B cell (primary cell): ENCODE measurements at regions not wholly inside any gene's neighbourhood (a gene's known extent, or its start where the extent isn't known, plus 50 kb on each side); places are given as distances from the start of the nearest gene placed in this dataset.

Experiments used
- ATAC-seq: fragments of 200-7000 bp; cut with Tn5 transposase; one replicate; pipeline ENCODE4 v1.10.0; 2021; ENCODE audit warnings: low read depth, mild to moderate bottlenecking, moderate number of reproducible peaks, moderate library complexity
- CTCF ChIA-PET: fragments of 350-600 bp; sonication (Branson Sonifier 250); formaldehyde crosslinking; loops from one replicate; lab custom pipeline; 2021; ENCODE audit warnings: antibody characterized with exemption, inconsistent platforms; lab: Charles Lee
- POLR2A ChIA-PET: fragments of 350-600 bp; sonication (Branson Sonifier 250); formaldehyde crosslinking; loops from one replicate; lab custom pipeline; 2021; ENCODE audit warnings: antibody characterized with exemption; lab: Charles Lee
- DNase-seq: peaks from one replicate; pipeline ENCODE4 v3.0.0; 2013
- H2AFZ ChIP-seq: 2 replicates; pipeline ENCODE4 v1.6.1; 2012; ENCODE audit warnings: mild to moderate bottlenecking, low read depth, low read length; ENCODE audit not compliant: insufficient read depth, poor library complexity, severe bottlenecking
- H3K27ac ChIP-seq, 2 donors: 1 replicate in 1 of 2; 2 replicates in 1 of 2; pipeline ENCODE4 v1.5.1; 2012 to 2013; ENCODE audit warnings: low read length in 2 of 2, mild to moderate bottlenecking in 2 of 2, moderate library complexity in 1 of 2
- H3K27me3 ChIP-seq, 4 experiments: fragments of 200-600 bp in 1 of 4; sonication (generic) in 1 of 4; replicated peaks in 1 of 4; 1 replicate in 2 of 4; 2 replicates in 2 of 4; pipeline versions ENCODE4 v1.6.1 to v1.7.0; 2013 to 2016; ENCODE audit warnings: low read length in 3 of 4, mild to moderate bottlenecking in 2 of 4, mixed read lengths in 1 of 4, moderate library complexity in 1 of 4; ENCODE audit not compliant: insufficient read depth in 4 of 4, control insufficient read depth in 3 of 4; ENCODE audit errors: control extremely low read depth in 1 of 4
- H3K36me3 ChIP-seq, 2 experiments: replicated peaks in 1 of 2; 1 replicate in 1 of 2; 2 replicates in 1 of 2; pipeline versions ENCODE4 v1.6.1 to v1.7.1; 2013; ENCODE audit warnings: low read length in 1 of 2; ENCODE audit not compliant: insufficient read depth in 2 of 2, control insufficient read depth in 1 of 2; ENCODE audit errors: control extremely low read depth in 1 of 2, extremely low read depth in 1 of 2
- H3K4me1 ChIP-seq, 2 donors: fragments of 200-600 bp in 1 of 2; sonication (generic) in 1 of 2; 1 replicate in 1 of 2; 2 replicates in 1 of 2; pipeline versions ENCODE4 v1.5.1 to v1.6.1; 2013 to 2017; ENCODE audit warnings: low read length in 2 of 2; ENCODE audit not compliant: control insufficient read depth in 2 of 2, insufficient read depth in 2 of 2
- H3K4me2 ChIP-seq: replicated peaks from 2 replicates; pipeline ENCODE3; 2012; ENCODE audit warnings: mild to moderate bottlenecking, low read depth, low read length; ENCODE audit not compliant: poor library complexity, severe bottlenecking
- H3K4me3 ChIP-seq, 5 experiments: fragments of 200-600 bp in 1 of 5; sonication (generic) in 1 of 5; 1 replicate in 3 of 5; 2 replicates in 2 of 5; pipeline versions ENCODE4 v1.5.1 to v1.7.0; 2011 to 2016; ENCODE audit warnings: low read length in 4 of 5, mild to moderate bottlenecking in 4 of 5, low read depth in 2 of 5, control low read depth in 1 of 5, moderate library complexity in 1 of 5; ENCODE audit not compliant: insufficient read depth in 1 of 5; ENCODE audit errors: control extremely low read depth in 1 of 5, extremely low read depth in 1 of 5
- H3K79me2 ChIP-seq: fragments of 200-600 bp; sonication (generic); one replicate; pipeline ENCODE4 v1.6.0; 2016; ENCODE audit warnings: low read length; ENCODE audit not compliant: control insufficient read depth, insufficient read depth
- H3K9ac ChIP-seq: fragments of 200-600 bp; sonication (generic); 2 replicates; pipeline ENCODE4 v1.6.1; 2017; ENCODE audit warnings: mild to moderate bottlenecking, low read length, moderate library complexity
- H3K9me3 ChIP-seq, 3 donors: one replicate each; pipeline versions ENCODE4 v1.6.1 to v1.7.1; 2013; ENCODE audit warnings: low read length in 2 of 3; ENCODE audit not compliant: control insufficient read depth in 2 of 3, insufficient read depth in 1 of 3; ENCODE audit errors: control extremely low read depth in 1 of 3
- H4K20me1 ChIP-seq: 2 replicates; pipeline ENCODE4 v1.6.0; 2012; ENCODE audit warnings: mild to moderate bottlenecking, low read length; ENCODE audit not compliant: insufficient read depth, control insufficient read depth, poor library complexity, severe bottlenecking
- H3K27ac Mint-ChIP-seq: one replicate; pipeline ENCODE4 v1.8.0; 2021; ENCODE audit warnings: mixed read lengths
- H3K27me3 Mint-ChIP-seq: one replicate; pipeline ENCODE4 v1.8.0; 2021; ENCODE audit warnings: mixed read lengths
- H3K4me1 Mint-ChIP-seq: one replicate; pipeline ENCODE4 v1.8.0; 2021; ENCODE audit warnings: mixed read lengths
- H3K4me3 Mint-ChIP-seq: one replicate; pipeline ENCODE4 v1.8.0; 2021; ENCODE audit warnings: mixed read lengths
- H3K9me3 Mint-ChIP-seq: one replicate; pipeline ENCODE4 v1.8.0; 2022; ENCODE audit warnings: mixed read lengths; ENCODE audit not compliant: insufficient read depth
- CTCF ChIP-seq: fragments of 200-600 bp; IDR thresholded peaks from one replicate; pipeline ENCODE4 v1.8.0; 2022; ENCODE audit warnings: antibody characterized with exemption, mild to moderate bottlenecking
- EZH2 ChIP-seq: IDR thresholded peaks from 2 replicates; pipeline ENCODE4 v1.6.1; 2012; ENCODE audit warnings: borderline replicate concordance, low read depth, mild to moderate bottlenecking, moderate library complexity, low read length; ENCODE audit not compliant: insufficient read depth, poor library complexity, severe bottlenecking
- WGBS: methylation state at CpG from one replicate; pipeline ENCODE4 v1.1.5; 2013; ENCODE audit warnings: missing lambda C conversion rate; ENCODE audit not compliant: insufficient coverage; 5-methylcytosine and 5-hydroxymethylcytosine counted together
- intact Hi-C: fragments of 100-400 bp; cut with micrococcal nuclease; formaldehyde crosslinking; loops from one replicate; pipeline ENCODE4 v1.10.0; 2022

- no peaks in the 10 kb centered on the region for H4K20me1 ChIP-seq
- no peak for DNase-seq
- no peak for ATAC-seq
- Mint-ChIP-seq H3K27ac (no peak overlapping the region), H3K4me3 (no peak overlapping the region), H3K4me1 (peaks cover 8% of the 10 kb centered on the region), H3K9me3 (no peaks in the 10 kb centered on the region), H3K27me3 (peaks cover 9% of the 10 kb centered on the region)
- ChIA-PET CTCF (no interaction called here), POLR2A (no interaction called here)
- H3K36me3 ChIP-seq: no peaks in the 10 kb centered on the region
- no peaks in the 10 kb centered on the region for H3K79me2 ChIP-seq
- no peak overlapping the region for H3K4me2 ChIP-seq
- no peaks in the 10 kb centered on the region for H3K27me3 ChIP-seq
- WGBS: 98% methylated on average over 3 of the region's 3 CpGs
- no peaks in the 10 kb centered on the region for H3K4me1 ChIP-seq
- no peak overlapping the region for H2AFZ ChIP-seq
- H3K9ac ChIP-seq: no peak overlapping the region
- intact Hi-C loops: no loop called here
- no peak overlapping the region for H3K4me3 ChIP-seq
- no peaks in the 10 kb centered on the region for H3K9me3 ChIP-seq
- no peak for TF ChIP-seq CTCF
- TF ChIP-seq EZH2: no peak
- H3K27ac ChIP-seq: no peak overlapping the region
Observed at GRCh38 chr13:44312131-44312530, 61.5 kb upstream of the SERP2 start.

- WGBS: 100% methylated on average over 1 of the region's 2 CpGs
- no peaks in the 10 kb centered on the region for H3K4me1 ChIP-seq
- TF ChIP-seq CTCF (no peak), EZH2 (no peak)
- H3K36me3 ChIP-seq: no peaks in the 10 kb centered on the region
- intact Hi-C loops: no loop called here
- no peak overlapping the region for H3K27ac ChIP-seq
- H3K4me2 ChIP-seq: no peak overlapping the region
- CTCF ChIA-PET: no interaction called here
- H3K27me3 Mint-ChIP-seq: peaks cover 15% of the 10 kb centered on the region
- no peaks in the 10 kb centered on the region for H4K20me1 ChIP-seq
- no peaks in the 10 kb centered on the region for H3K79me2 ChIP-seq
- no peak overlapping the region for H3K4me3 ChIP-seq
- H3K27me3 ChIP-seq: no peaks in the 10 kb centered on the region
- no peak overlapping the region for H3K9ac ChIP-seq
- no peak overlapping the region for H2AFZ ChIP-seq
- POLR2A ChIA-PET: no interaction called here
- no peak overlapping the region for H3K27ac Mint-ChIP-seq
- H3K9me3 Mint-ChIP-seq: no peaks in the 10 kb centered on the region
- no peak for ATAC-seq
- H3K9me3 ChIP-seq: no peaks in the 10 kb centered on the region
- H3K4me1 Mint-ChIP-seq: peaks cover 8% of the 10 kb centered on the region
- no peak overlapping the region for H3K4me3 Mint-ChIP-seq
- no peak for DNase-seq
Observed at GRCh38 chr13:44312834-44313551, 60.6 kb upstream of the SERP2 start.
